ENCODE measurements at regions not wholly inside any gene's neighbourhood (a gene's known extent, or its start where the extent isn't known, plus 50 kb on each side); places are given as distances from the start of the nearest gene placed in this dataset.
A peak's percentile ranks its signal among the peaks of the same experiment; 100 is the strongest.

GRCh38 chr10:33759191-33759590 lies 424.7 kb upstream of the NRP1 start:
- POLR2A ChIA-PET (ENCODE audit: partially characterized antibody): no interaction called here
- FAIRE-seq (no peak), DNase-seq (ENCODE audit: low read depth in 1 of 2, low spot score in 2 of 2) (no peak)
- no peak overlapping the region for H3K23ac ChIP-seq (ENCODE audit: insufficient read length)
- H3K56ac ChIP-seq (replicated peaks; ENCODE audit: insufficient read length, low read depth, low read length): no peak overlapping the region
- no peak overlapping the region for H2BK12ac ChIP-seq (ENCODE audit: low read depth, low read length)
- no peak overlapping the region for H3K9ac ChIP-seq (replicated peaks in 1 of 4; ENCODE audit: extremely low read depth in 1 of 4, low read depth in 3 of 4, low read length in 3 of 4)
- peaks cover 0 to 2% of the 10 kb centered on the region in 2 experiments; a peak in 2 of 4 replicates for H3K9me3 ChIP-seq (ENCODE audit: insufficient read depth in 2 of 2, low read depth in 1 of 2, low read length in 1 of 2)
- no peaks in the 10 kb centered on the region for H3K79me1 ChIP-seq (ENCODE audit: low read depth, low read length)
- no peaks in the 10 kb centered on the region for H3K27me3 ChIP-seq (replicated peaks in 1 of 4; ENCODE audit: control insufficient read depth in 3 of 4, extremely low read depth in 1 of 4, insufficient read depth in 3 of 4, low read length in 3 of 4)
- H4K8ac ChIP-seq (ENCODE audit: extremely low read depth, insufficient read depth, low read length): no peak overlapping the region
- CTCF ChIA-PET (ENCODE audit: partially characterized antibody): interaction anchor here (1.1 to 1.4 kb wide), 2 partner anchors 17 to 50 kb away, joined by 3 to 4 read pairs; no protein-coding TSS in a partner anchor
- no peaks in the 10 kb centered on the region for H3K4me1 ChIP-seq (replicated peaks in 1 of 4; ENCODE audit: control insufficient read depth in 3 of 4, insufficient read depth in 4 of 4, low read length in 3 of 4)
- H4K20me1 ChIP-seq (replicated peaks in 1 of 2; ENCODE audit: control insufficient read depth in 1 of 2, insufficient read depth in 2 of 2, low read length in 2 of 2): no peaks in the 10 kb centered on the region
- no peak overlapping the region for H3K14ac ChIP-seq (ENCODE audit: insufficient read length)
- no peak overlapping the region for H4K91ac ChIP-seq (replicated peaks; ENCODE audit: insufficient read length, low read length)
- H3K4me3 ChIP-seq (ENCODE audit: extremely low read depth in 1 of 4, insufficient read depth in 2 of 4, low read depth in 3 of 4, low read length in 4 of 4): no peak overlapping the region
- H2AK5ac ChIP-seq (ENCODE audit: low read depth, low read length): no peak overlapping the region
- no peaks in the 10 kb centered on the region for H3K79me2 ChIP-seq (ENCODE audit: control insufficient read depth in 1 of 2, insufficient read depth in 2 of 2, low read length in 2 of 2)
- no peak overlapping the region for H3K27ac ChIP-seq (ENCODE audit: low read depth, low read length)
- no peak for TF ChIP-seq MAX (IDR thresholded peaks at IDR 0.05)
- TF ChIP-seq CTBP2 (IDR thresholded peaks at IDR 0.05; ENCODE audit: borderline replicate concordance, insufficient read depth, insufficient read length, low read length): no peak
- TF ChIP-seq YY1 (IDR thresholded peaks at IDR 0.05; ENCODE audit: low read depth, low read length): no peak
- no peak for TF ChIP-seq CHD2 (IDR thresholded peaks at IDR 0.05; ENCODE audit: low read length)
- TF ChIP-seq ZNF274 (IDR thresholded peaks at IDR 0.05; ENCODE audit: borderline replicate concordance, extremely low read depth, low read length): no peak
- no peak for TF ChIP-seq TAF1 (IDR thresholded peaks at IDR 0.05; ENCODE audit: low read depth, low read length)
- TF ChIP-seq KDM5A (IDR thresholded peaks at IDR 0.05; ENCODE audit: low read length): no peak
- TF ChIP-seq SAP30 (IDR thresholded peaks at IDR 0.05; ENCODE audit: insufficient read depth, insufficient replicate concordance, low read length): no peak
- TF ChIP-seq EGR1 (IDR thresholded peaks at IDR 0.05; ENCODE audit: borderline replicate concordance, low read depth, low read length): no peak
- TF ChIP-seq RXRA (IDR thresholded peaks at IDR 0.05; ENCODE audit: insufficient read depth, low read depth, low read length): no peak
- no peak for TF ChIP-seq GTF2F1 (IDR thresholded peaks at IDR 0.05; ENCODE audit: borderline replicate concordance, low read depth, low read length)
- no peak for TF ChIP-seq CBX5 (IDR thresholded peaks at IDR 0.05; ENCODE audit: low read depth, low read length)
- no peak for TF ChIP-seq USF2 (IDR thresholded peaks at IDR 0.05; ENCODE audit: low read length)
- 88% methylated on average over 5 of the region's 5 CpGs; no CpG with 5 or more reads in 1 of the 2 experiments for WGBS, 2 experiments (ENCODE audit: extremely low coverage in 1 of 2, insufficient coverage in 1 of 2, insufficient read length in 1 of 2, insufficient replicate concordance in 2 of 2, low coverage in 1 of 2, low lambda C conversion rate in 2 of 2, missing lambda C conversion rate in 1 of 2)
- no peak overlapping the region for H3K4me2 ChIP-seq (ENCODE audit: insufficient read depth in 1 of 2, low read depth in 2 of 2, low read length in 2 of 2)
- no peak overlapping the region for H2BK15ac ChIP-seq (ENCODE audit: low read length)
- H3K18ac ChIP-seq (ENCODE audit: extremely low read depth, low read length): no peak overlapping the region
- H3K36me3 ChIP-seq (ENCODE audit: control insufficient read depth in 2 of 4, insufficient read depth in 4 of 4, low read length in 3 of 4): no peaks in the 10 kb centered on the region; a peak in 1 of 8 replicates
- no peak overlapping the region for H2BK120ac ChIP-seq (replicated peaks; ENCODE audit: low read depth, low read length)
- no peaks in the 10 kb centered on the region for H3K23me2 ChIP-seq (ENCODE audit: low read depth, low read length)
- H3K4ac ChIP-seq (replicated peaks; ENCODE audit: insufficient read length, low read depth, low read length): no peak overlapping the region
- peak overlapping the region; percentile 56; the same call in 1 of the 2 replicates for H2AFZ ChIP-seq (ENCODE audit: low read length)
- H2BK5ac ChIP-seq (ENCODE audit: low read depth, low read length): no peak overlapping the region
- H4K5ac ChIP-seq (ENCODE audit: insufficient read length, low read depth, low read length): no peak overlapping the region
- H2BK20ac ChIP-seq (ENCODE audit: low read length): no peak overlapping the region

Measured in H1 (cell line).